Type B pancreatic cell (in vitro differentiated cells): ENCODE measurements at regions not wholly inside any gene's neighbourhood (a gene's known extent, or its start where the extent isn't known, plus 50 kb on each side); places are given as distances from the start of the nearest gene placed in this dataset.
A peak's percentile ranks its signal among the peaks of the same experiment; 100 is the strongest.

Experiments
- DNase-seq: peaks from one replicate; pipeline ENCODE4 v3.0.0; 2021; ENCODE audit warnings: mixed read lengths; ENCODE audit not compliant: unreplicated experiment; ENCODE audit errors: extremely low spot score
- H3K27ac Mint-ChIP-seq: 2 replicates; pipeline ENCODE4 v1.8.0; 2021; ENCODE audit warnings: mild to moderate bottlenecking, mixed read lengths
- H3K27me3 Mint-ChIP-seq: 2 replicates; pipeline ENCODE4 v1.8.0; 2021; ENCODE audit warnings: mixed read lengths
- H3K36me3 Mint-ChIP-seq: 2 replicates; pipeline ENCODE4 v1.8.0; 2021; ENCODE audit warnings: mixed read lengths
- H3K4me1 Mint-ChIP-seq: one replicate; pipeline ENCODE4 v1.8.0; 2021; ENCODE audit warnings: mixed read lengths; ENCODE audit not compliant: unreplicated experiment
- H3K4me3 Mint-ChIP-seq: 2 replicates; pipeline ENCODE4 v1.8.0; 2021; ENCODE audit warnings: mild to moderate bottlenecking, mixed read lengths
- H3K9me3 Mint-ChIP-seq: 2 replicates; pipeline ENCODE4 v1.8.0; 2021; ENCODE audit warnings: mixed read lengths
- CTCF ChIP-seq: fragments of 200-600 bp; sonication (generic); conservative IDR thresholded peaks from 2 replicates; pipeline ENCODE4 v1.5.0; 2021; ENCODE audit warnings: antibody characterized with exemption, mild to moderate bottlenecking

- TF ChIP-seq CTCF: peak; percentile 55
- Mint-ChIP-seq H3K27me3 (peaks cover 76% of the 10 kb centered on the region), H3K27ac (peak overlapping the region; percentile 76), H3K9me3 (no peaks in the 10 kb centered on the region), H3K4me3 (peak overlapping the region; percentile 97), H3K4me1 (peaks cover 23% of the 10 kb centered on the region), H3K36me3 (no peaks in the 10 kb centered on the region)
- DNase-seq: no peak
Measured at GRCh38 chr9:29212397-29213387, 1639.4 kb upstream of the C9orf72 start.

GRCh38 chr9:29213417-29214153 lies 1640.3 kb upstream of the C9orf72 start, which contains the start of gene LINGO2:
LINGO2 (minus strand) TSS chr9:29213601.
- no peak for TF ChIP-seq CTCF
- H3K4me1 Mint-ChIP-seq: peaks cover 23% of the 10 kb centered on the region
- H3K27ac Mint-ChIP-seq: peak within 1 kb of the TSS; percentile 82
- H3K4me3 Mint-ChIP-seq: peak within 1 kb of the TSS; percentile 97
- peaks cover 82% of the 10 kb centered on the region for H3K27me3 Mint-ChIP-seq
- no peaks in the 10 kb centered on the region for H3K36me3 Mint-ChIP-seq
- DNase-seq: no peak
- H3K9me3 Mint-ChIP-seq: no peaks in the 10 kb centered on the region

GRCh38 chr9:29214154-29214689 lies 1640.9 kb upstream of the C9orf72 start:
- Mint-ChIP-seq H3K4me3 (peak overlapping the region; percentile 97), H3K27ac (peak overlapping the region; percentile 82), H3K9me3 (no peaks in the 10 kb centered on the region)

GRCh38 chr9:29214690-29215253 lies 1641.5 kb upstream of the C9orf72 start:
- TF ChIP-seq CTCF: no peak
- H3K4me1 Mint-ChIP-seq: peaks cover 23% of the 10 kb centered on the region
- H3K9me3 Mint-ChIP-seq: no peaks in the 10 kb centered on the region
- no peaks in the 10 kb centered on the region for H3K36me3 Mint-ChIP-seq
- H3K27me3 Mint-ChIP-seq: peaks cover 77% of the 10 kb centered on the region
- H3K4me3 Mint-ChIP-seq: peak overlapping the region; percentile 97
- peak overlapping the region; percentile 82 for H3K27ac Mint-ChIP-seq
- no peak for DNase-seq

More at GRCh38 chr9:29214154-29214689, 1640.9 kb upstream of the C9orf72 start:
- TF ChIP-seq CTCF: no peak
- Mint-ChIP-seq H3K27me3 (peaks cover 78% of the 10 kb centered on the region), H3K36me3 (no peaks in the 10 kb centered on the region), H3K4me1 (peaks cover 23% of the 10 kb centered on the region)
- peak; percentile 66 for DNase-seq

GRCh38 chr9:29217966-29218365 lies 1644.7 kb upstream of the C9orf72 start:
- TF ChIP-seq CTCF: no peak
- Mint-ChIP-seq H3K4me1 (peaks cover 8% of the 10 kb centered on the region), H3K27me3 (peaks cover 51% of the 10 kb centered on the region), H3K27ac (no peak overlapping the region), H3K9me3 (no peaks in the 10 kb centered on the region), H3K36me3 (no peaks in the 10 kb centered on the region), H3K4me3 (no peak overlapping the region)
- no peak for DNase-seq
